ENCODE measurements at regions not wholly inside any gene's neighbourhood (a gene's known extent, or its start where the extent isn't known, plus 50 kb on each side); places are given as distances from the start of the nearest gene placed in this dataset.

GRCh38 chr11:30749268-30749667 lies 163.1 kb upstream of the MPPED2 start:
- TF ChIP-seq GATA2 (IDR thresholded peaks at IDR 0.05; ENCODE audit: low read depth, low read length) (no peak), GATA3 (IDR thresholded peaks at IDR 0.05; ENCODE audit: low read depth, low read length) (no peak)

All from SH-SY5Y (cell line).